ENCODE measurements at regions not wholly inside any gene's neighbourhood (a gene's known extent, or its start where the extent isn't known, plus 50 kb on each side); places are given as distances from the start of the nearest gene placed in this dataset.
"Not testable (repeated sequence)": the region's sequence is repeated elsewhere in the genome, so short reads cannot be mapped to it uniquely, and the experiment has no call there.

- Histone ChIP-seq H3K4me1 (ENCODE audit: control insufficient read depth, insufficient read depth, low read length) (no peaks in the 10 kb centered on the region), H3K27me3 (ENCODE audit: control insufficient read depth, insufficient read depth, low read length) (no peaks in the 10 kb centered on the region), H3K36me3 (ENCODE audit: control insufficient read depth, insufficient read depth, low read length) (no peaks in the 10 kb centered on the region), H3K4me3 (ENCODE audit: low read depth, low read length) (no peak overlapping the region), H3K9me3 (ENCODE audit: control insufficient read depth, insufficient read depth, low read length) (no peaks in the 10 kb centered on the region), H3K9ac (ENCODE audit: low read depth, low read length) (no peak overlapping the region)
Observed at GRCh38 chr1:87421809-87422208, 93.1 kb downstream of the LMO4 start.

DNA sequence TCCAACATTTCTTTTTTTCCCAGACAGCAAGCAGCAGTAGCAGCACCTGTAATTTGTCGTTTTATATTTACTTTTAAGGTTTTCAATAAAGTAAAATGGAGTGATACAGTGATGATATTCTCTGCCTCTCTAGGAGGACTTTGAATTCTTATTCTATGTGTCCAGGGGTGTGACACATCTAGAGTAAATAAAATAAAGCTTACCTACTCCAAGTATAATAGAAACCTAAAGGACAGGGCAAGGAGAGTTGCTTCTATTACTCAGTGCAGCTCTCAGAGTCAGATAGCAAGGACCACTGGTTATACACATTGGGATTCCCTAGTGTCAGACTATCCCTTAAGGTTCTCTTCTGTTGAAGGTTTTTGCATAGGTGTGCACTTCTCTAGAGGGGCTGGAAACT, 95.9 kb downstream of the LMO4 start:
- Histone ChIP-seq H3K4me1 (ENCODE audit: control insufficient read depth, insufficient read depth, low read length) (peaks cover 9% of the 10 kb centered on the region), H3K4me3 (ENCODE audit: low read depth, low read length) (no peak overlapping the region), H3K9me3 (ENCODE audit: control insufficient read depth, insufficient read depth, low read length) (no peaks in the 10 kb centered on the region), H3K36me3 (ENCODE audit: control insufficient read depth, insufficient read depth, low read length) (no peaks in the 10 kb centered on the region), H3K9ac (ENCODE audit: low read depth, low read length) (no peak overlapping the region), H3K27me3 (ENCODE audit: control insufficient read depth, insufficient read depth, low read length) (no peaks in the 10 kb centered on the region)

- no peaks in the 10 kb centered on the region for H3K27me3 ChIP-seq (ENCODE audit: control insufficient read depth, insufficient read depth, low read length)
- H3K9ac ChIP-seq (ENCODE audit: low read depth, low read length), result no peak overlapping the region
- peaks cover 9% of the 10 kb centered on the region for H3K4me1 ChIP-seq (ENCODE audit: control insufficient read depth, insufficient read depth, low read length)
- H3K9me3 ChIP-seq (ENCODE audit: control insufficient read depth, insufficient read depth, low read length), result no peaks in the 10 kb centered on the region
- no peaks in the 10 kb centered on the region for H3K36me3 ChIP-seq (ENCODE audit: control insufficient read depth, insufficient read depth, low read length)
- H3K4me3 ChIP-seq (ENCODE audit: low read depth, low read length), result no peak overlapping the region
Observed at GRCh38 chr1:87426463-87427249, 98.0 kb downstream of the LMO4 start.

DNA sequence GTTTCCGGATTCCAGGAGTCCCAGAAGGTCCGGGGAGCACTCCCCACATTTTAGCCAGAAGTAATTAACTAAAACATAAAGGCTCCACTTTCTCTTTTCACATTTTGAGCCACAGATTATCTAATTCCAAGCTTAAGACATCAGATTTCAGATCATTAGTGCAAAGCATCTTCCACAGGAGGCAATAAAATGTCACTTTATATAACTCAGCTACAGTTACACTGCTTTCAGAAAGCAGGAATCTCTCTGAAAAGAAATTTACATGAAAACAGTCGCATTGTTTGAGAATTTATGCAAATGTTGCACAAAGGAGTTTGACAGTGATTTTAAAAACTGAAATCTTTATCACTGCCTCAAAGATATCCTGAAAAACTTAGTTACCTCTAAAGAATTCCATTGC, 99.7 kb downstream of the LMO4 start:
- Histone ChIP-seq H3K9ac (ENCODE audit: low read depth, low read length) (no peak overlapping the region), H3K27me3 (ENCODE audit: control insufficient read depth, insufficient read depth, low read length) (no peaks in the 10 kb centered on the region), H3K4me3 (ENCODE audit: low read depth, low read length) (no peak overlapping the region), H3K9me3 (ENCODE audit: control insufficient read depth, insufficient read depth, low read length) (no peaks in the 10 kb centered on the region), H3K36me3 (ENCODE audit: control insufficient read depth, insufficient read depth, low read length) (no peaks in the 10 kb centered on the region), H3K4me1 (ENCODE audit: control insufficient read depth, insufficient read depth, low read length) (peaks cover 9% of the 10 kb centered on the region)

- Histone ChIP-seq H3K4me1 (ENCODE audit: control insufficient read depth, insufficient read depth, low read length) (peaks cover 9% of the 10 kb centered on the region), H3K36me3 (ENCODE audit: control insufficient read depth, insufficient read depth, low read length) (no peaks in the 10 kb centered on the region), H3K27me3 (ENCODE audit: control insufficient read depth, insufficient read depth, low read length) (no peaks in the 10 kb centered on the region), H3K9ac (ENCODE audit: low read depth, low read length) (no peak overlapping the region), H3K4me3 (ENCODE audit: low read depth, low read length) (no peak overlapping the region), H3K9me3 (ENCODE audit: control insufficient read depth, insufficient read depth, low read length) (no peaks in the 10 kb centered on the region)
Observed at GRCh38 chr1:87428883-87429282, 100.2 kb downstream of the LMO4 start.

GRCh38 chr1:87432685-87433084, 104.0 kb downstream of the LMO4 start:
- Histone ChIP-seq H3K9ac (ENCODE audit: low read depth, low read length) (no peak overlapping the region), H3K27me3 (ENCODE audit: control insufficient read depth, insufficient read depth, low read length) (no peaks in the 10 kb centered on the region), H3K36me3 (ENCODE audit: control insufficient read depth, insufficient read depth, low read length) (no peaks in the 10 kb centered on the region), H3K4me3 (ENCODE audit: low read depth, low read length) (no peak overlapping the region), H3K9me3 (ENCODE audit: control insufficient read depth, insufficient read depth, low read length) (no peaks in the 10 kb centered on the region), H3K4me1 (ENCODE audit: control insufficient read depth, insufficient read depth, low read length) (peaks cover 12% of the 10 kb centered on the region)

- H3K27me3 ChIP-seq (ENCODE audit: control insufficient read depth, insufficient read depth, low read length); H3K9ac ChIP-seq (ENCODE audit: low read depth, low read length); H3K4me3 ChIP-seq (ENCODE audit: low read depth, low read length); H3K9me3 ChIP-seq (ENCODE audit: control insufficient read depth, insufficient read depth, low read length); H3K36me3 ChIP-seq (ENCODE audit: control insufficient read depth, insufficient read depth, low read length); H3K4me1 ChIP-seq (ENCODE audit: control insufficient read depth, insufficient read depth, low read length): not testable (repeated sequence)
Observed at GRCh38 chr1:87433101-87433500, 104.4 kb downstream of the LMO4 start.

DNA sequence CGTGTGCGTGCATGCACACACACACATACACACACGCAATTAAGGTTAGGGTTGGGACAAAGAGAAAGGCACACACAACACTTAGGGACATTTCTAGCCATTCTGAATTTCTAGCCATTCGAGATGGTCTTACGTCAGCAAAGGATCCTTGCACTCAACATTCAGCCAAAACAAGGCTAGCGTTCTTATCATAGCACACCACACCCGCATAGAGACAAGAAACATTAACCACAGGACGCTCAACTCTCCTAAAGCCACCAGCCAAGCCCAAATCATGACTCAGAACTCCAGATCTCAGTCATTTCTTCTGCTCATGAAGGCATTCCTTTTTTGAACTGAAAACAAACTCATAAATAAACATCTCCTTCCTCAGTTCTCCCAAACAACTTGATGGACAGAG, 106.8 kb downstream of the LMO4 start:
- Histone ChIP-seq H3K9ac (ENCODE audit: low read depth, low read length) (no peak overlapping the region), H3K9me3 (ENCODE audit: control insufficient read depth, insufficient read depth, low read length) (no peaks in the 10 kb centered on the region), H3K4me3 (ENCODE audit: low read depth, low read length) (no peak overlapping the region), H3K4me1 (ENCODE audit: control insufficient read depth, insufficient read depth, low read length) (peaks cover 3% of the 10 kb centered on the region), H3K36me3 (ENCODE audit: control insufficient read depth, insufficient read depth, low read length) (no peaks in the 10 kb centered on the region), H3K27me3 (ENCODE audit: control insufficient read depth, insufficient read depth, low read length) (no peaks in the 10 kb centered on the region)

DNA sequence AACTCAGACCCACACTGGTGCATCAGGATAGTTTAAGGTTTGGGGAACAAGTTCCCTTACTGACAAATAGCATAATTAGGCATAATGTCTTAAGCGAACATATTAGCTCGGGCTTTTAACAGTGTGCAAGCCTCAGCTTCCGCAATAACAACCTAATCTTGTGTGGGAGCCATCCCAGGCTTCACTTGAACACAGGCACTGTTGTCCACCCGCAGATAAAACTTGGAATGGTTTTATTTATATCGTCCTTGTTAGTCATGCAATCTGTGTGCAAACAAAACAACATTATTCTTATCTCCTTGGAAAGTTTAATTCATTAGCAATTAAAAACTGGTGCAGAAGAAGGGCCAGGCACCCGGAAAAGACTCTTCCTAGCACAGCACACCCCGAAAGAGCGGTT, 107.4 kb downstream of the LMO4 start:
- not testable (repeated sequence) for H3K9me3 ChIP-seq (ENCODE audit: control insufficient read depth, insufficient read depth, low read length); H3K9ac ChIP-seq (ENCODE audit: low read depth, low read length); H3K4me1 ChIP-seq (ENCODE audit: control insufficient read depth, insufficient read depth, low read length); H3K27me3 ChIP-seq (ENCODE audit: control insufficient read depth, insufficient read depth, low read length); H3K4me3 ChIP-seq (ENCODE audit: low read depth, low read length); H3K36me3 ChIP-seq (ENCODE audit: control insufficient read depth, insufficient read depth, low read length)

GRCh38 chr1:87436534-87436933, 107.9 kb downstream of the LMO4 start:
- Histone ChIP-seq H3K4me3 (ENCODE audit: low read depth, low read length) (no peak overlapping the region), H3K27me3 (ENCODE audit: control insufficient read depth, insufficient read depth, low read length) (no peaks in the 10 kb centered on the region), H3K36me3 (ENCODE audit: control insufficient read depth, insufficient read depth, low read length) (no peaks in the 10 kb centered on the region), H3K4me1 (ENCODE audit: control insufficient read depth, insufficient read depth, low read length) (peaks cover 3% of the 10 kb centered on the region), H3K9ac (ENCODE audit: low read depth, low read length) (no peak overlapping the region), H3K9me3 (ENCODE audit: control insufficient read depth, insufficient read depth, low read length) (no peaks in the 10 kb centered on the region)

DNA sequence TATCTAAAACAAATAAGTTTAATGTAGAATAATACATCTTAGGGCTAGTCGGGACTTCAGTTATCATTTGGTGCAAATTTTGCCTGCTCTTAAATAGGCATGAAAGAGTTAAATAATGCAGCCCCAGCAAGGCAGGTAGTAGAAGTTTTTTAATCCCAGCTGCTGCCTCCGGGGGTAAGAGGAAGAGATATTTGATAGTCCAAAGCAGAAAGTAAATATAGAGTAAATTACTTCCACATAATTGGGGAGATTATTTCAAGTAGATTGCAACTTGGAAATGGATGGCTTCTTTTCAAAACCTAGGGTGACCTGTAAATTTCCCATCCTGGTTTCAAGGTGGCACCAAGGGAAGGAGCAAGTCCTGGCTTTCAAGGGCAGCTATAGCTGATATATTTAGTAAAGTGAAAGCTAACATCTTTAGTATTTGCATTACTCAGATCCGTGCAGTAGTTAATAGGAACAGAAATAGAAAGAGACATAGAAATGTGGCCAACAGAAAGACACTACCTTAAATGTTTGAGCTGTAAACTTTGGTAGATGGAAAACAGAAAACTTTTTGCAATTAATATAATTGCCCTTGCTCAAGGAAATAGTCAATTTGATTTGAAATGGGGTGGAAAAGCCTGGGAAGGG, 109.1 kb downstream of the LMO4 start:
- Histone ChIP-seq H3K4me3 (ENCODE audit: low read depth, low read length) (no peak overlapping the region), H3K36me3 (ENCODE audit: control insufficient read depth, insufficient read depth, low read length) (no peaks in the 10 kb centered on the region), H3K27me3 (ENCODE audit: control insufficient read depth, insufficient read depth, low read length) (no peaks in the 10 kb centered on the region), H3K9me3 (ENCODE audit: control insufficient read depth, insufficient read depth, low read length) (no peaks in the 10 kb centered on the region), H3K9ac (ENCODE audit: low read depth, low read length) (no peak overlapping the region), H3K4me1 (ENCODE audit: control insufficient read depth, insufficient read depth, low read length) (peaks cover 3% of the 10 kb centered on the region)

GRCh38 chr1:87439821-87440220, 111.1 kb downstream of the LMO4 start:
- no peaks in the 10 kb centered on the region for H3K36me3 ChIP-seq (ENCODE audit: control insufficient read depth, insufficient read depth, low read length)
- H3K4me3 ChIP-seq (ENCODE audit: low read depth, low read length), result no peak overlapping the region
- H3K9ac ChIP-seq (ENCODE audit: low read depth, low read length), result no peak overlapping the region
- H3K27me3 ChIP-seq (ENCODE audit: control insufficient read depth, insufficient read depth, low read length), result no peaks in the 10 kb centered on the region
- no peaks in the 10 kb centered on the region for H3K9me3 ChIP-seq (ENCODE audit: control insufficient read depth, insufficient read depth, low read length)
- no peaks in the 10 kb centered on the region for H3K4me1 ChIP-seq (ENCODE audit: control insufficient read depth, insufficient read depth, low read length)
